GM11168 (cell line): ENCODE measurements at regions not wholly inside any gene's neighbourhood (a gene's known extent, or its start where the extent isn't known, plus 50 kb on each side); places are given as distances from the start of the nearest gene placed in this dataset.
"Not testable (repeated sequence)": the region's sequence is repeated elsewhere in the genome, so short reads cannot be mapped to it uniquely, and the experiment has no call there.

Experiments used
- in situ Hi-C: fragments of 300-500 bp; cut with MboI; formaldehyde crosslinking; loops from one replicate; pipeline ENCODE4 v1.12.0; 2022; ENCODE audit warnings: low sequenced_read_pairs; ENCODE audit not compliant: unreplicated experiment

DNA sequence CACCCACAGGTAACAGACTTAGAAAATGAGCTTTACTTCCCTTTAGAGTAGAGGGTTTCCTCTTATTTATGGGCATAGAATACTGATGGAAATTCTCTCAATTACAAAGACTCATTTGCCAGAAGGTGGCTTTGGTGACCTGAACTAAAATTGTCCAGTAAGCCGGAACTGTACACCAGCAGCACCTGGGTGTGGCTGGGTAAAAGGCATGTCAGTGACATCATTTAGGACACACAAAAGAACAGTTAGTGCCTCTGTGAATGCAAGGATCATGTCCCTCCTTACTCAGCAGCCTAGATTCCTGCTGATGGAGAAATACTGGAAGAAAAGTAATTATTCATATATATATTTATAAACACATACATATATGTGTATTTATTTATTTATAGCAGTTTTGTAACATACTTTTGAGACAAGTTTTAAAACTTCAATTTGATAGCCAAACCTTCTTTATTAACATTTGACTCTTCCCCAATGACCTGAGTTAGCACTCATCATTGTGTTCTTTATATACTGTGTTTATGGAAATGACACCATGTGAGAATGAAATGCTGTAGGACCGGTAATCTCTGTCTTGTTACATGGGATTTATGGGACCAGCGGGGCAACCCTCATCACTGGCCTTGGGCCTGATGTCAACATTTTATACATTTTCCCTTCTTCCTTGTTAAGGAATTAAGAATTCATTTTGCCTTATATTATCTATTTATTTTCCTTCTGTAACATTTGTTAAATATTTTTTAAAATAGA, 274.4 kb downstream of the BRINP2 start:
- in situ Hi-C loops, result no loop called here

DNA sequence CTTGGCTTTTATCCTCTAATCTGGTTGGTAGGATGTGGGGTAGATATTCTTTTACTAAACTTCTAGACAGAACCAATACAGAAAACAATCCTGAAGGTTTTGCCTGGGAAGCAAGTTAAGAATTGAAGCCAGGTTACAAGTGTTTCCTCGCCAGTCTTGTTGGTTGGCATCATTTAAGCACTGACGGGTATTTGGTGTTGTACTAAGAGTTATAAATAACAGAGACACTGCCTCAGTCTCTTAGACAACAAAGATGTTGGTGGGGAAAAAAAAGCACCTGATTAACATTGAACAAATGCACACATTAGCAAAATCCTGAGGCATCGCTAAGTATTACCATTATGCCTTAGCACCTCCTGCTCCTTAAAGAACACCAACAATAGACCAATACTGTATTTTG, 272.2 kb downstream of the BRINP2 start:
- in situ Hi-C loops, result no loop called here

DNA sequence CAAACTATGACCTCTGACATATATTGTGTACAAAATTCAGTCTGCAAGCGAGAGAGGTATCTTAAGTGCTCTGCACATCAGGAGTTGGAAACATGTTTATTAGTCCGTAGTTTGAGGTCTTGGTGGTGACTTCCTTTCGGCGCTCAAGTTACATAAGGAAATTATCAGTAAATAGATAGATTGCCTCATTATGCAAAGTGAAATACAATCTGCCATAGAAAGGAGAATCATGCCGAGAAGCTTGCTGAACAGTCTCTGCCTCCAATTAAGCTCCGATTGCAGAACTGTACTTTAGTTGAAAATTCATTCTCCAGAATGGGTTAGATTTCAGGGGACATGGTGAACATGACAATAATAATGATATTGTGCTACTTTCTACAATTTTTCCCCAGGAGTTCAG, 271.8 kb downstream of the BRINP2 start:
- in situ Hi-C loops, result no loop called here

DNA sequence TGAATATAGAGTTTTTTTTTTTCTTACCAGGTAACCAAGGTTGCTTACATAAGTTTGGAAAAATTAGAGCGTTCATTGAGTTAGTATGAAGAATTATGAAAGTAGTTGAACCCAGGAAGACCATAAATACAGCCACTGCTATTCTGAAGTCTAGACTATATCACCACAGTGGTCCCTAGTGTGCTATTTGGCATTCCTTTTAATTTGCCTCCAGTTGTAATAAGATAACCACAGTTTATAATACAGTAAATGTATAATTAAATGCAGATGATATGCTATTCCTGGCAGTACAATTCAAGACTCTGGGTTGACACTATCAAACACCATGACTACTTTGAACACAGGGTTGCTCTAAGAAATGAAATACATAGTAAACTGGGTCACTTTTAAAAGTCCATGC, 270.5 kb downstream of the BRINP2 start:
- in situ Hi-C loops, result no loop called here

DNA sequence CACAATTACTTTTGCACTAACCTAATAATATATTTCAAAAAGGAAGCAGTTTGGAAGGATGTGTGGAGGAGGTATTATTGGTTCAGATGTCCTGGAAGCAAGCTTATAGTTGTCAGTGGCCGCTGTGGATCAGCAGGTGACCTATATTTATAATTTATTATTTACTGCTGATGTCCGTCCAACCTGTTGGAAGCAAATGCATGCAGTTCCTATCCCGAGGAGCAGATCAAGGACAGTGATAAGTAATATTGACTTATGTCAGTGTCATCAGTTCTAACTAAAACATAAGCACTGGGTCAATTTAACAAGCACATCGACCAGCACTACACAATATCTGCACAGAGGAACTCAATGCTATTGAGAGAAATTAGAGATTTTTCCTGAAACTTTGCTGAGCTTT, 270.1 kb downstream of the BRINP2 start:
- in situ Hi-C loops, result no loop called here

DNA sequence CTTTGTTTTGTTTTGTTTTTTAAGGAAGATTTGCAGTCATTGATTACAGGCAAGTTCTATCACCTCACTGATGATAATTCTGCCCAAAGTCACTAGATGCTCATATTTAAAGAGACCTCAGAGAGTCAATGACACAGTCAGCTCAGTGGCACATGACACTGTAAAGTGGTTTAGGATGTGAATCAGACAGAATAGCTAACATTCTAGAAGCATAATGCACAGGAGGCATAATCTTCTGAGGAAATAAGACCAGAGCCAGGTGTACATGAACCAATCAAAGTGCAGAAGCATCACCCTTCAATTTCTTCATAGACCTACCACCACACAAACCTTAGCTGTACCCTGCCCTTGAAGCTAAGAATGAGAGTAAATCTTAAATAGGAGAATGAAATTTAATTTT, 268.5 kb downstream of the BRINP2 start:
- in situ Hi-C loops, result no loop called here

DNA sequence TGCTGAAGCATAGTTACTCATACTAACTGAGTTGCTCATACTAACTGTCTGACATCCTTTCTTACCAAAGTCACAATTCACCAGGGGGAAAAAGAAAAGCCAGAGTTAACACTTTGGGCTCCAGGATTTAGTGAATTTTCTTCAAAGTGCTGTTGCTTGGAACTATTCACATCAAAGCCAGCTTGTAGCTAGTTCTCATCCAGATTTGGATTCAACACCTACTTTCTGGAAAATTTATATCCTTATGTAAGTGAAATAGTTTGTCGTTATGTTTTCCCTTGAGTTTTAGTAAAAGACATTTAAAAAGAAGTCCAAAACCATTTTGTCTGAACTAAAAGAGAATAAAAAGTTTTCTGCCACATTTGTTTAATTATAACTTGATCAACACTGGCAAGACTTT, 264.6 kb downstream of the BRINP2 start:
- in situ Hi-C loops, result no loop called here

DNA sequence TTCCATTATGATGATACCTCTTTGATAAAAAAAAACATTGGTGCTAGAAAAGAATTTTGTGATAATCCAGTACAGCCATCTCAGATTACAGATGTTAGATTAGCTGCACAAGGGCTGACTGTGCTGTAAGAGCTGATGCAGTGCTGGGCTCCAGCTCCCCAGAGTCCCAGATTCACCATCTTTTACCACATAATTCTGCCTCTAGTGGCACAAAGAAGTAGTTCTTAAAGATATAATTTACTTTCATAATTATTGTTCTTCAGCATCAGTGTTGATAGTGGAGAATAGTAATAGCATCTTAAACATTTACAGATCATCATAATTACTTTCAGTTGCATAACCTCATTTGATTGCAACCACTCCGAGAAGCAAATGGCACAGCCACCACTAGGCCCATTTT, 262.1 kb downstream of the BRINP2 start:
- in situ Hi-C loops, result no loop called here

DNA sequence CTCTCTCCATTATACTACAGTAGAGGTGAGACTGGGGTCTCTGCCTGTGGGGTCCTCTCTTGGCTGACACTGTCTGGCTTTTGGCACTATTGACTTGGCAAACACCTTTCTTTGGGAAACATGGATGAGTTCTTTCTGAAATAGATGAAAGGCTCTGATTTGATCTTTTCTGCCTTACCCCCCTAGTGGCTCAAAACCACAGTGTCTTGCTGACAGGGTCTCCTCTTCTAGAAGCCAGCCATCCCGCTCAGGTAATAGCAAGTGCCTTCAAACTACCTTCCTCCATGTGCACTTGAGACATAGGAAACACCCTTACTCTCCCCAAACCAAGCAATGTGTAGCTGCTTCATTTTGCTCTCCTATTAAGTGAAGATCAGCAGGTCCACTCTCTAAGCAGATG, 260.4 kb downstream of the BRINP2 start:
- in situ Hi-C loops, result no loop called here

DNA sequence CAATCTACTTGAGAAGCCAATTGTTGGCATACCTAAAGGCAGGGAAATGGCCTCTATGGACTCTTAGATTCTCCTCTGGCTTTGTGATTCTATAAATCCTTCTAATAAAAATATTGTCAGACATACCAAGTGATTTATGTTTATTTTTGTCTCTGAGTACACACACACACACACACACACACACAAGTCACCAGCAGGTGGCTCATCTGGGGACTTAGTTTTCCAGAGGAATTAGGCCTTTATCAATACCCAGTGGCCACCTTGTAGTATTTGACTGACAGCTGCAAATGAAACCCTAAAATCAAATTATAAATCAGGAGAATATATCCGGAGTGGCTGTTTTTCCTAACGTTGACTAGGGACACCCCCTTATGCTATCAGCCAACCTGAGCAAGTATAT, 258.5 kb downstream of the BRINP2 start:
- in situ Hi-C loops, result no loop called here

DNA sequence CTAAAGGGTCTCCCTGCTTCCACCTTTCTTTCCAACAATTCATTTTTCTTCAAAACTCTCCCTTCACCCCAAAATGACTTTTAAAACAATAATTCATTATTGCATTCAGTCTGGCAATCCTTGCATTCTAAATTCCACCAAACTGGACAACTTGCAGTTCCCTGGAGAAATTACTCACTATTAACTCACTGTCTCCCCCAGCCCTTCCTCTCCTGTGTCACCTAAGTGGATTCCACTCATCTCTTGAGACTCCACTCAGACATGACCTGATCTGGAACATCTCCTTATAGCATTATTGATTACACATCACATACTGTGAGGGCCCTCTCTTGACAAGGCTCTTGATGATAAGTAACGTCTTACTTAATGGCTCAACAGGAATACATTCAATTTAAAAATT, 257.1 kb downstream of the BRINP2 start:
- in situ Hi-C loops, result no loop called here

DNA sequence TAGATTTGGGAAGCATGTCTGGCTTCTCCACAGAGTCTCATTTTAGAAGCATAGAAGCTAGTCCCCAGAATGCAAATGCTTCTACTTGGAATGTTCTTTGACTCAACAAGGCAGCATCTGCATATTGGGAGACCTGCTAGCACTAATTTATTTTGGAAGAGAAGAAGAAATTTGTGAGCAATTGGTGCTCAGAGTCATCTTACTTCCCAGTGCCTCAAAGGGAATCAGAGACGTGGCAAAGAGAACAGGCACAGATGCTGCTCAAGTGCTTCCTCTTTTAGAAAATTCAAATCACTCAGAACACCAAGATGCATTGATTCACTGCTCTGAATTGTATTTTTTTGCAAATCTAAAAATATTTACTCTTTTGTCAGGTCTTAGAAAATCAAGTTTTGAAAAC, 255.7 kb downstream of the BRINP2 start:
- in situ Hi-C loops, result no loop called here

DNA sequence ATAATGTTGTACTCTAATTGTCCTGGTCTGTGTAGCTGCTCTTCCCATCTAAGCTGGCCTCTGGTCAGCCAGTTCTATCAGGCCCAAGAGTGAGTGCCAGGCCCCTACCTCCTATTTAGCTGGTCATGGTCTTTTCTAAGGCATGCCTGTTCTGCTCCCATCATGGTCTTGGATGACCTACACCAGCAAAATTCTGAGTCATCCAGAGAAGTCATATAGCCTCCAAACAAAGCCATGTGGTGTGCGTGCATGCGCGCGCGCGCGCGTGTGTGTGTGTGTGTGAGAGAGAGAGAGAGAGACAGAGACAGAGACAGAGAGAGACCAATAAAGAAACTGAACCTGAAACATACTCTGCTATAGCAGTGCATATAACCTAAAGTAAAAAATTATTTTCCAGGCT, 254.4 kb downstream of the BRINP2 start:
- in situ Hi-C loops, result no loop called here

DNA sequence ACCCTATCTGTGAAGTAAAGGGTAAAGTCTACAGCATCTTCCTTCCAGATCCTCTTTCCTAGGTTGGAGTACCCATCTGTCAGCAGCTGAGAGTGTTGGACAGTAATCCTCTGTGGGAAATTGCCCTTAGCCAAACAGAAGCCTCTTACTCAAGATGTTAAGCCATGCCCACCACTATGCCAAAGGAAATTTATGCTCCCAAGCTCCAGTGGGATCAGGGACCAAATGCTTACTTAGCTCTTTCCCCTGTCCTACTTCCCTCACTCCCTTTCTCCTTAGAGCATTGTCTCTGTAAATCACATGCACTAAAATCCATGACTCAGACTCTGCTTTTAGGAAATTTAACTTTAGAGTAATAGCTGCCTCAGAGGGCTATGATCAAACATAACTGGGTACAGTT, 254.0 kb downstream of the BRINP2 start:
- in situ Hi-C loops, result no loop called here

DNA sequence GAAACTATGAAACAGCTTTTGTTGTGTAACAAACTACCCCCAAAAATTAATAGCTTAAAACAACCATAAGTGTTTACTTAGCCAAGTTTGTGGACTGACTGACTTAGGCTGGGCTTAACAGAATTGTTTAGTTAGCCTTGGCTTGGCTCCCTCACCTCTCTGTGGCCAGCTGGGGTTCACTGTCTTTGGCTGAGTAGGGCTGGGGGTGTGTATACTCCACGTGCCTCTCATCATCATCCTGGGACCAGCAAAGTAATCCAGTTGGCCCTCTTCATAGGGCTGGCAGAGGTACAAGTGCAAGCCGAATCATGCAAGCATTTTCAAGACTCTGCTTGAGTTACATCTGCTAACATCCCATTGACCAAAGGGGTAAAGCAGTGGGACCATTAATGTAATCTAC, 252.3 kb downstream of the BRINP2 start:
- in situ Hi-C loops, result no loop called here

DNA sequence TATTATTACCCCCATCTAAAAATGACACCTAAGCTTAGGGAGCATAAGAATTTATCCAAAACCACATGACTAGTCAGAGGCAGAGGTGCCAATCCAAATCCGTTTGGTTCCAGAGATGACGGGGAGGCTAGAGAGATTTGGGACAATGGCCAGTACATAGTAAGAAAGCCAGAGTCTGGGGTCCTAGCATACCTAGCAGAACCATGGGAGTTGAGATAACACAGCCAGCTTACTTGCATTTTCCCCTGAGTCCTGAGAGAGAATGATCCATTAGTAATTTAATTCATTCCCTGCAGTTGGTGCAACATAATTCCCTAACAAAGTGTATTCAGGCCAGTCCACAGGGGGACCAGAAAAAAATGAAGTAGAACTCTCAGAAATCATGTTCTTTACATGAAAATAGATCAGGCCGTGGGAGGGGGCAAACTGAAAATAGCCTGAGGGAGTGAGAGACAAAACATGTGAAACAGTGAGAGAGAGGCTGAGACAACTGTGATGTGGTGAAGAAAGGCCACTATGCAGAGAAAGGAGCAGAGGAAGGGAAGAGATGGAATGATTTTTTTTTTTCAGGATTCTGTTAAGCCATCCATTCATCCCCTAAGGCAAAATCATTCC, 243.3 kb downstream of the BRINP2 start:
- in situ Hi-C loops, result no loop called here

DNA sequence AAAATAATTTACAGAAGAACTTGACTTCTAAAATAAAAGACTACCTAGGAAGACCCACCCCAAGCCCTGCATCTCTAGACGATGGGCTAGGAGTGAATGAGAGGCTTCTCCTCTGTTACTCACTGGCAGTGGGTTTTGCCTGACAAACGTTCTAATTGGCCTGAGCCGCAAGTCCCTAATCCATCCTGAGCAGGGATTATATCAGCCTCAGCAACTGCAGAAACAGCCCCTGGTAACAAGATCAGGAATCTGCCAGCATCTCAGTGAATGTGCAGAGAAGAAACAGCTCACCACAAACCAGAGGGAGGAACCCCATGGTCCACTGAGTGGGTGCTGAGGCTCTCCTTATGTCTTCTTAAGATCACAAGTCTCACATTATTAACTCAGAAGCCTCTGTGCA, 240.6 kb downstream of the BRINP2 start:
- in situ Hi-C loops, result no loop called here

DNA sequence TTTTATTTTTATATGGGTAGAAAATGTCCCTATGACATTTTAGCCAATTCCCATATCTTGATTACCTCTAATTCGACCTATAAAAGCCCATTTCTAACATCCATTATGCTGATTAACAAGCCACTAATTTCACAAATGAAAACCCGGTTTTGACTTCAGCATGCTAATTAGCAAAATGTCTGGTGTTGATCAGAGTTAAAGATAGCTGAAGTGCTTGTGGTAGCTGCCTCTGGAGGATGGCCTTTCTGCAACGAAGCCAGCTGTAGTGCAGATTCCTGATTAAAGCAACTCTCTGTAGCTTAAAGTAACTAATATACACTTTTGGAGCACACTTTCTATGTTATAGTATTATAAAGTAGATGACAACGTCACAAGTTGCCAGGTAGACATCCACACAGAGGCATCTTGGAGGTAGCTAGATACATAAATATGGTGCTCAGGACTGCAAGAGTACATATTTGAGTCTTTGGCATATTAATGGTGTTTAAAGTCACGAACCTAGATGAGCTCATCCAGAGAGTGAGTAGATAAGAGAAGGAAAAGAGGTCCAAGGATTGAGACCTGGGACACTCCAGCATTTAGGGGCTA, 239.5 kb downstream of the BRINP2 start:
- in situ Hi-C loops, result no loop called here

DNA sequence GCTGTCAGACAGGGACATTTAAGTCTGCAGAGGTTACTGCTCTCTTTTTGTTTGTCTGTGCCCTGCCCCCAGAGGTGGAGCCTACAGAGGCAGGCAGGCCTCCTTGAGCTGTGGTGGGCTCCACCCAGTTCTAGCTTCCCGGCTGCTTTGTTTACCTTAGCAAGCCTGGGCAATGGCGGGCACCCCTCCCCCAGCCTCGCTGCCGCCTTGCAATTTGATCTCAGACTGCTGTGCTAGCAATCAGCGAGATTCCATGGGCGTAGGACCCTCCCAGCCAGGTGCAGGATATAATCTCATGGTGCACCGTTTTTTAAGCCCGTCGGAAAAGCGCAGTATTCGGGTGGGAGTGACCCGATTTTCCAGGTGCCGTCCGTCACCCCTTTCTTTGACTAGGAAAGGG, 235.6 kb downstream of the BRINP2 start:
- in situ Hi-C loops, result not testable (repeated sequence)

DNA sequence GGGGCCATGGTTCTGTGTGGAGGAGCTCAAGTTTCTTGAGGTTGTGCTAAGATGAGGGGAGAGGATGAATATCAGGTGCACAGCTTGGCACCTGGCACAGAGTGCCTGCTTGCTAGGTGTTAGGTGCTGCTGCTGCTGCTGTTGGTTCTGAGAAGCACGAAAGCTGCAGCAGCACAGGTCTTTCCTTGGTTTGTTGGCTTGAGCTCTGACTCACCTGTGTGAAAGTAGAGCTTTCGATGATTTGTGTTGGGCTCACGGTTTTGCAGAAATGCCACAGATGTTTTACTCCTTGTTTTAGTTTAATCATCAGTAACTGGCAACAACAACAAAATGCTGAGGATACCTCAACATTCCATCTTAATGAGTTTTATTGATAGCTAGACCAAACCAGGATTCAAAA, 221.6 kb downstream of the BRINP2 start:
- in situ Hi-C loops, result no loop called here

DNA sequence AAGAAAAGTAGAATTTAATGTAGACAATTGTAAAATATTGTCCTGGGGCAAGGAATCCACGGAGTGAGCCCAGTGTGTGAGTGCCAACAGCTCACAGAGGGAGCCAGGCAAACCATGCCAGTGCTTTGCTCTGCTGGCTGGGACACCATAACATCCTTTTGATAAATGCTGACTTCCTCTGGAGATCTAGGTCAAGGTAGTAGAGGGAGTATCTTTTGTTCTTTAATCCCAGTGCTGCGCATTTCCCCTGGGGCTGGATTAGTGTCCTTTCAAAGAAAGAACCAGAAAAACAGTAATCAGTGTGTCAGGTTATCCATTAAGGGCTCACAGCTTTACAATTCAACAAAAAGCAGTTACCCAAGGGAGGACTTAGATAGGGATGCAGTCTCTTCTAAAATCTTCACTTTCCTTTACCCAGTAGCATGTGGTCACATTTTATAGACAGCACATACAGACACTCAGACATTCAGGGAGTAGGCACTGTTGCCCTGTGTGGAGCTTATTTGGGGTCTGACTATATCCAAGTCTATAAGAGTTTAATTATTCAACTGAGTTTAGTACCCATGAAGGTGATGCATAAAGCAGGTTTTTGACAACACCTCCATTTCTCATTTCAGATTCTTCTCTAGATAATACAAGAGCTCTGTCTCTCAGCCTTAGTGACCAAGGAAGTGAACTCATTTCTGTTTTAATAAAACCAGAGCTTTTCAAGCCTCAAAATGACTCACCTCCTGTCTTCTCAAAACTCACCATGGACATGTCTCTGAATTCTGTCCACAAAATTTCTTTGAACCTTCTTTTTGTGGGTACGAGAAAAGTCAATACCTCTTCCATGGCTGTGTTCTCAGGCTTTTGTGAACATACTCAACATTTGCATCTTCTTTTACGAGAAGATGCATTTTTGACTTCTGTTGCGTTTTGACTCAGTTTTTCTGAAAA, 215.3 kb downstream of the BRINP2 start:
- in situ Hi-C loops, result no loop called here
